Psoas muscle (tissue), 7 donors: ENCODE measurements at regions not wholly inside any gene's neighbourhood (a gene's known extent, or its start where the extent isn't known, plus 50 kb on each side); places are given as distances from the start of the nearest gene placed in this dataset.

Source experiments
- ATAC-seq, 4 donors: fragments of 200-7000 bp; cut with Tn5 transposase; one replicate each; pipeline ENCODE4 v1.9.1; 2020; ENCODE audit warnings: moderate library complexity in 3 of 4, mild to moderate bottlenecking in 2 of 4
- DNase-seq, 2 donors: peaks; one replicate each; pipeline ENCODE4 v3.0.0-alpha.2; 2020
- H3K27ac ChIP-seq: fragments of 200-600 bp; one replicate; pipeline ENCODE4 v1.8.0; 2022
- H3K27me3 ChIP-seq, 3 donors: fragments of 200-600 bp in 1 of 3; one replicate each; pipeline versions ENCODE4 v1.6.1 to v1.8.0; 2013 to 2022; ENCODE audit warnings: low read length in 2 of 3, mild to moderate bottlenecking in 2 of 3, moderate library complexity in 1 of 3; ENCODE audit not compliant: insufficient read depth in 3 of 3
- H3K36me3 ChIP-seq, 2 donors: fragments of 200-600 bp in 1 of 2; one replicate each; pipeline versions ENCODE4 v1.6.1 to v1.8.0; 2013 to 2022; ENCODE audit warnings: low read depth in 1 of 2, mild to moderate bottlenecking in 1 of 2, moderate library complexity in 1 of 2; ENCODE audit not compliant: insufficient read depth in 1 of 2
- H3K4me1 ChIP-seq: fragments of 200-600 bp; one replicate; pipeline ENCODE4 v1.8.0; 2022
- H3K4me3 ChIP-seq: fragments of 200-600 bp; one replicate; pipeline ENCODE4 v1.8.0; 2022; ENCODE audit warnings: mild to moderate bottlenecking
- H3K9me3 ChIP-seq: fragments of 200-600 bp; one replicate; pipeline ENCODE4 v1.8.0; 2022
- WGBS, 3 donors: extraction: QIAGEN DNeasy Blood & Tissue Kit; methylation state at CpG; one replicate each; pipeline versions ENCODE4 v1.1.6 to v1.1.7; 2013; 5-methylcytosine and 5-hydroxymethylcytosine counted together
- intact Hi-C, 2 donors: fragments of 100-400 bp; cut with DNase I; formaldehyde crosslinking; loops; one replicate each; pipeline versions ENCODE4 v1.11.0 to v1.14.2; 2022
- TF ChIP-seq, protein P1 (sequence below): fragments of 200-600 bp; IDR thresholded peaks from one replicate; pipeline ENCODE4 v1.8.0; 2022; ENCODE audit warnings: antibody characterized with exemption
- donor health status: healthy with polysubstance abuse.
- donor health status: DM: no; HTN: no; CAD: no; lungs with moderate emphysema.
- donor health status: Bipolar disorder and iron deficiency.
- donor health status: healthy.
- donor health status: DM: yes; HTN: yes; CAD: no.
- donor health status: DM: no; HTN: no; CAD: no.
- donor health status: DM: yes; HTN: yes; CAD: no.

DNA sequence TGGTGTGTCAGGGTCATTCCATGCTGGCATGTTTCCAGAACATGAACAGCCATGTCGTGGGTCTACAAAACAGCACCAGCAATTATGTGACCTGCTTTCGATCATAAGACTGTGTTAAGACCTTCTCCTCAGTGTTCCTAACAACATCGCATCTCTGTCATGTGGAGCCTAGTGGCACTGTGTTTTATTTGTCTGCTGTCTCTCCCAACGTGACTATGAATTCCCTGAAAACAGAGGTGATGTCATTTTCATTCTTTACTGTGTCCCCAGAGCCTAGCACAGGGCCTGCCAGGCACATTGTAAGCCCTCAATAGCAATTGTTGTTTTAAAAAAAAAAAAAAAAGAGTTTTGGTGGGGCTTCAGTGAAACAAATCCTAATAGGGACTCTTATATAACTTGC lies 94.2 kb upstream of the IL12A start:
- ATAC-seq, result peak in 2 of 4 donors; percentile 9 to 10
- Histone ChIP-seq H3K27me3 (no peaks in the 10 kb centered on the region), H3K9me3 (no peaks in the 10 kb centered on the region), H3K27ac (peak overlapping the region; percentile 4), H3K36me3 (peaks cover 6 to 94% of the 10 kb centered on the region in 2 donors), H3K4me1 (peaks cover 20% of the 10 kb centered on the region), H3K4me3 (no peak overlapping the region)
- intact Hi-C loops, result loop anchor here in 1 of 2 donors (5.0 kb wide), 1 partner anchor 113 kb away; no protein-coding TSS in a partner anchor
- TF ChIP-seq, protein P1, sequence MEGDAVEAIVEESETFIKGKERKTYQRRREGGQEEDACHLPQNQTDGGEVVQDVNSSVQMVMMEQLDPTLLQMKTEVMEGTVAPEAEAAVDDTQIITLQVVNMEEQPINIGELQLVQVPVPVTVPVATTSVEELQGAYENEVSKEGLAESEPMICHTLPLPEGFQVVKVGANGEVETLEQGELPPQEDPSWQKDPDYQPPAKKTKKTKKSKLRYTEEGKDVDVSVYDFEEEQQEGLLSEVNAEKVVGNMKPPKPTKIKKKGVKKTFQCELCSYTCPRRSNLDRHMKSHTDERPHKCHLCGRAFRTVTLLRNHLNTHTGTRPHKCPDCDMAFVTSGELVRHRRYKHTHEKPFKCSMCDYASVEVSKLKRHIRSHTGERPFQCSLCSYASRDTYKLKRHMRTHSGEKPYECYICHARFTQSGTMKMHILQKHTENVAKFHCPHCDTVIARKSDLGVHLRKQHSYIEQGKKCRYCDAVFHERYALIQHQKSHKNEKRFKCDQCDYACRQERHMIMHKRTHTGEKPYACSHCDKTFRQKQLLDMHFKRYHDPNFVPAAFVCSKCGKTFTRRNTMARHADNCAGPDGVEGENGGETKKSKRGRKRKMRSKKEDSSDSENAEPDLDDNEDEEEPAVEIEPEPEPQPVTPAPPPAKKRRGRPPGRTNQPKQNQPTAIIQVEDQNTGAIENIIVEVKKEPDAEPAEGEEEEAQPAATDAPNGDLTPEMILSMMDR, result no peak
- no peak for DNase-seq
- 56 to 68% (median 60%) methylated on average over 4 of the region's 4 CpGs for WGBS, 3 donors

DNA sequence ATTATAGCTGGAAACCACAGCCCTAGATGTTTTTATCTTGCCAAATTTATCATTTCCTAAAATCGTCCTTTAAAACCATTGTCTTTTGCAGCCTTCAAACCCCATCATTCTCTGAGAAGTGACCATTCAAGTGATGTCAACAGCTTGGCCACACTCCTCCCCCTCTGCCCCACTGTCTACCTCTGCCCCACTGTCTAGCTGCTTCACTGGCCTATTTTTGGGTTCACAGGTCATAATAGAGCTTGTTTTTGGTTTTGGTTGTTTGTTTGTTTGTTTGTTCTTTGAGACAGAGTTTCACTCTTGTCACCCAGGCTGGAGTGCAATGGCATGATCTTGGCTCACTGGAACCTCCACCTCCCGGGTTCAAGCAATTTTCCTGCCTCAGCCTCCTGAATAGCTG lies 93.2 kb upstream of the IL12A start:
- WGBS, 3 donors, result 68 to 77% (median 76%) methylated on average over 2 of the region's 2 CpGs

DNA sequence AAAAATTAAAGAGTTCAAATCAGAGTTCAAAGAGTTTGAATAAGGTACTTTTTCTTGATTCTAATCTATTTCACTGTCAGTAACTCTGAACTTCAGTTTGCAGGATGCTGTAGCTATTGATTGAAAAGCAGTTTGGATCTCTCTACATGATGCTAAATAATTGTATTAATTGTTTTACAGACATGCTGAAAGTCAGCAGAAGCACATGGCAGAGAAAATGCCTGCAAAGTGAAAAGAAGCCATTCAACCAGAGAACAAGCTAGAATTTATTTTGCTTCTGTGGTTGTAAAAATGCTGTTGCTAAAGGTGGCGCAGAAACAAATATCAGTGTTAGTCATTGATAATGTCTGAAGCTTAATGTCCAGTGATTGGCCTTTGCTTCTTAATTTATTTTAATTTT lies 92.1 kb upstream of the IL12A start:
- Histone ChIP-seq H3K9me3 (no peaks in the 10 kb centered on the region), H3K4me1 (peaks cover 17% of the 10 kb centered on the region), H3K4me3 (no peak overlapping the region), H3K27ac (no peak overlapping the region), H3K36me3 (peaks cover 6 to 73% of the 10 kb centered on the region in 2 donors), H3K27me3 (no peaks in the 10 kb centered on the region)
- WGBS, 3 donors, result 97% methylated on average over 1 of the region's 1 CpG
- DNase-seq (no peak), ATAC-seq (no peak)
- intact Hi-C loops, result loop anchor here in 1 of 2 donors (5.0 kb wide), 1 partner anchor 69 kb away; no protein-coding TSS in a partner anchor
- TF ChIP-seq, protein P1, result no peak

More for the DNA sequence above, 93.2 kb upstream of the IL12A start:
- H3K27ac ChIP-seq, result peak overlapping the region; percentile 42
- intact Hi-C loops, result loop anchor here in 1 of 2 donors (5.0 kb wide), 1 partner anchor 68 kb away; no protein-coding TSS in a partner anchor
- H3K9me3 ChIP-seq, result no peaks in the 10 kb centered on the region
- no peak for ATAC-seq
- H3K4me1 ChIP-seq, result peaks cover 20% of the 10 kb centered on the region
- H3K27me3 ChIP-seq, result no peaks in the 10 kb centered on the region
- no peak for DNase-seq
- no peak overlapping the region for H3K4me3 ChIP-seq
- TF ChIP-seq, protein P1, result no peak
- H3K36me3 ChIP-seq, result peaks cover 6 to 84% of the 10 kb centered on the region in 2 donors

DNA sequence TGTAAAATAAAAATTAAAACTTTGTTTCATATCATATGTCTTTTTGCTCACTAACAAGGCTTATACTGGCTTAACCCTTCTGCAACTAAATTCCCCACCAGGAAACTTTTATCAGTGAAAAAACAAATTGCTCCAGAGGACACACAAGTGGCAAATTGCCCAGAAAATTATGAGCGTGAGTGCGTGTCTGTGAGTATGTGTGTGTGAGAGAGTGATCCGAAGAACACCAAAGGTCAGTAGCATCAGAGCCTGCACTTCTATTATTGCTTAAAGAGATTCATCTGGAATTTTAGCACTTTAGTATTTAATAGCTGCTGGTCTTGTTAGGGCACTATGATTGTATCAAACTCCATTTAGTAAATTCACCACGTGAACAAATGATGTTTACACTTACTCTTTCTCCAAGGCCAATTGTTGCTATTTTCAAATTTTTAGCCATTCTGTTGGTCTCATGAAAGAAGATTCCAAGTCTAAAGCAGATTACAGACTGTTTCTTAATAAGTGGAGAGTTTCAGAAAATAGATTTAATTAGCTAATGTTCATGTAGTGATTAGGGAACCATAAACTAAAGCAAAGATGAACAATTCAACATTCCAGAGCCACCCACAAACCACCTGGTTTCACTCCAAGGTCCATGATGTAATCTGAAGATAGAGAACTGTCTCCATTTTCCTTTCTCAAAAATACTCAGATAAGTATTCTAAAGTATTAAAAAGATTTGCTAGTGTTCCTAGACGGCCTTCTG lies 91.1 kb upstream of the IL12A start:
- Histone ChIP-seq H3K4me1 (peaks cover 9% of the 10 kb centered on the region), H3K27ac (peak overlapping the region; percentile 53), H3K4me3 (no peak overlapping the region), H3K36me3 (peaks cover 6 to 63% of the 10 kb centered on the region in 2 donors), H3K27me3 (no peaks in the 10 kb centered on the region), H3K9me3 (no peaks in the 10 kb centered on the region)
- DNase-seq (no peak), ATAC-seq (no peak)
- 33 to 43% (median 34%) methylated on average over 5 of the region's 5 CpGs for WGBS, 3 donors
- TF ChIP-seq, protein P1, result no peak
- intact Hi-C loops, result loop anchor here in 1 of 2 donors (5.0 kb wide), 1 partner anchor 70 kb away; no protein-coding TSS in a partner anchor
